Middle frontal gyrus (tissue), 1 donor: ENCODE measurements at regions not wholly inside any gene's neighbourhood (a gene's known extent, or its start where the extent isn't known, plus 50 kb on each side); places are given as distances from the start of the nearest gene placed in this dataset.

Experiments used
- DNase-seq: peaks from one replicate; pipeline ENCODE4 v3.0.0-alpha.2; 2015; ENCODE audit warnings: low spot score; ENCODE audit errors: extremely low spot score

DNA sequence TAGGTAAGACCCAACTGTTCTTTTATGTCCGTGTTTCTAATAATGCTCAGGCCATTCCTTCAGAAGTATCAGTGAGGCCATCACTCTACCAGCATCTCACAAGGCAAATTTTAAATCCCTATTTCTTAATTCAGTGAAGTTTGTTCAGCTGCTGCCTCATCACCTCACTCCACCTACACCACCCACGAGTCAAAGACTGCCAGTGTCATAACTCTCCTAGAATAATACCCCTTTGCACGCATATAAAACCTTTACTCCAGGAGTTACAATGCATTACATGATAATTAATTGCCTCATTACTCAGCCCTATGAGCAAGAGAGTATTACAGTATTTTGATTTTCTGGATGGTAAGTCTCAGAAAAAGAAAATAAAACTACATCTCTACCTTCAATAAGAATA, 793.6 kb downstream of the TFAP2A start:
- no peak for DNase-seq

DNA sequence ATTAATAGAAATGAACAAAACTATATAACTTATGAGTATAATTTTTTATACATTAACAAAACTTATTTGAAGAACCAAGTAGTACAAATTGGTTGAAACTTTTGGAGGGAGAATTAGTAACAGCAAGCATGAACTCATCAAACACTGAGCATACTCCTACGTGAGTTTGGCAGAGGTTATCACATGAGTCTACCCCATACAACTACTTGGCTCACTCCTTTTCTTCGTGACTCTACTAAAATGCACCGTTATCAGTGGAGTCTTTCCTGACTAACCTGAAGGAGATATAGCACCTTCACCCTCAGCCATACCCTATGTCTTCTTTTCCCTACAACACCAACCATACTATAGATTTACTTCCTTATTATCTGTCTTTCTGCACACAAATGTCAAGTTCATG, 794.2 kb downstream of the TFAP2A start:
- DNase-seq: no peak

DNA sequence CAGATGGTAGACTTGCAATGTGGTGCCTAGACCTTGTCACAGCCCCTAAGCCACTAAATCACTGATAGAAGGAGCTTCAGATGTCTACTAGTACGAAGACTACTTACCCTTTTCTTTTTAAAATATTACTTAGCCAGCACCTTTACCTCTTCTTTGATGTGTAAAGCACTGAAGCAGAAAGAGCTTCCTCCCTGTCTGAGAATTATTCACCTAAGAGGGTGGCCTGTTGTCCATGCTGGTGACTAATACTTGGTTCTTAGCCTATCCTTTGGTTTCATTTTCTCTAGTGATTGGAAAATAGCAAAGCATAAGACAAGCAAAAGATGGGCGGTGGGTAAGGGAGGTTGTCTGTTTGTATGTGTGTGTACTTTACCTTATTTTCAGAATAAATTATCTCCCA, 794.6 kb downstream of the TFAP2A start:
- DNase-seq: no peak

DNA sequence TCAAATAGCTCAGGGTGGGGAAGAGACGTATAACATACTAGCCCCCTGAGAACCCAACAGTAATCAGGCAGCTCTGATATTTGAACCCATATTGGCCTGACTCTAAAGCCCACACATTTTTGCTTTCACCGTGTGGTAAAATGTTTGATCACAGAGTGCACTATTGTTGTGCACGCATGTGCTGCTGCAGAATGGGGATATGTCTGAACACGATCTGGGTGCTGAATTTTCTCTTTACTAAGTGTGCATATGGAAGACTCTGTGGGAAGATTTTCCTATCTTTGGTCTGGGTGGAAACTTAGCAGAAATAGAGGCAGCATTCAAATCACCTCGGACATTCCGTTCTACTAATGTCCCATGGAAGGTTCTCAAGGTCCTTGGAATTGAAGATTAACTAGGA, 800.1 kb downstream of the TFAP2A start:
- DNase-seq: no peak

DNA sequence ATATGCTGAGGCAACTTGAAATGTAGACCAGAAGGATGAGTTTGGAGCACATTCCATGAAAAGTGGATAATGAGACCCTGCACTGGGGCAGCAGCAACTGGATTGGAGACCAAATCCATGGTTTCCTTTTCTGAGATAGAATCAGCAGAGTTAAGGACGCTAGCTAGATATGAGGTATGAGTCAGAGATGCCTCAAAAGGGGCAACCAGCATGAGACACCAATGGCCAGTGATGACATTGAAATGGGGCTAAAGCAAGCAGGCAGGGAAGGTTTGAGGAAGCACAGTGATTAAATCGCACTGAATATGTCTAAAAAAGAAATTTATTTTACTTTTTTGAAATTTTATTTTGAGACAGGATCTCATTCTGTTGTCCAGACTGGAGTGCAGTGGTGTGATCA, 802.4 kb downstream of the TFAP2A start:
- no peak for DNase-seq

DNA sequence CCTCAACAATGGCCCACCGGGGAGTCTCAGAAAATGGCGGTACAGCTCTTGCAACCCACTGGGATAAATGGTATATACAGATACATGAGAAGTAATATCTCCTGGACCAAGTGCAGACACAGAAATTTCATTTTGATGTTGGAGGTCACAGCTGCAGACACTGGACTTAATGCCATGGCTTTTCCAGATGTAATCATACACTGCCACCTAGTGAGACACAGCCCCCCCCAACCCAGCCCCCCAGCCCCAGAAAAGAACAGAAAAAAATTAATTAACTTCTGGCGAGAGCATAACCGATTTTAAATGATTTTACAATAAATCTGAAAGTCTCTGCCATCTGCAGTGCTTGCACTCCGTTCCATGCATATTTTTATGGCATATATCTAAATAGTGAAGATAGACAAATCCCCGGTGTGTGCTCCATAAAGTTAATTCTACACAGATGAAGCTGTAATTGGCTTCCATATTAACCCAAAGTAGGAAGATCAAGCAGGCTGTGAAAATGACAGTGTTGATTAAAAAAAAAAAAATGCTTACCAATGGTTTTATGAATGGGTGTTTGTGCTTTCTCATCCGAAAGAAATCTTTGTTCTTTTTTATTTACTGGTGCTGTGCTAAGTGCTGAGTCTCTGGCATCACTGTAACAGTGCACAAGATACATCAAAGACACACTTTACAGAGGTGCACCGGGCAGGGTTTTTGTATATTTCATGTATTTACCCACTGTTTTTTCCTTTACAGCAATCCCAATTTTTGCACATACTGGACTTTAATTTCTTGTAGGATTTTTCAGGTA, 804.1 kb downstream of the TFAP2A start:
- DNase-seq: no peak

DNA sequence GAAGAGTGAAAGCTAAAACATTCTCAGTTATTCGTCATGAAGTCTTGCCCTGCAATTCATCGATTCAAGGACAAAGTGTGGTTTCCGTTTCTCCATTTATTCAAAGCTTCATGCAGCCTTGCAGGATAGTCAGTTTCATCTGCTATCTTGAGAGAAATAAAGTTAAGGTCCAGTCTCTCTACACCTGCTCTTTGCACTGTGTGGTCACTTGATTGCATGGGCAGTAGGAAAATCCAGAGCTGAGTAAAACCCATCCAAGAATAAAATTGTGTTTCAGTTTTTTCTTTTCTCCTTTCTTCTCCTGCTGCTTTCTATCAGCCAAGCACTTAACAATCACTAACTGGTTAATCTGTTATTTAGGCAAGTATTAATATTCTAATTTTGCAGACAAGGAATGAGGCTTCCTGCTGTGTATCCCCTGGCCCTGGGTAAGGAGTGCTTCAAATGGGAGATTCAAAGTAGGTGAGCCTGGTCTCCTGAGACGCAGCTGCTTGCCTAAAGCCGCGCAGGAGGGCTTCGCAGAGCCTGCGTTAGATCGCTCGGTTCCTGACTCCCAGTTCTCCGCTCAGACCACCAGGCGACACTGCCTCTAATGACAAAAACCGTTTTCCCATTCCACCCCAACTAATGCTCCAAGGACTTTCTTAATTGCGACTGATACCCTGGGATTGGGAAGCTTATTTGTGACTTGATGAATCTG, 808.3 kb downstream of the TFAP2A start:
- DNase-seq: no peak

DNA sequence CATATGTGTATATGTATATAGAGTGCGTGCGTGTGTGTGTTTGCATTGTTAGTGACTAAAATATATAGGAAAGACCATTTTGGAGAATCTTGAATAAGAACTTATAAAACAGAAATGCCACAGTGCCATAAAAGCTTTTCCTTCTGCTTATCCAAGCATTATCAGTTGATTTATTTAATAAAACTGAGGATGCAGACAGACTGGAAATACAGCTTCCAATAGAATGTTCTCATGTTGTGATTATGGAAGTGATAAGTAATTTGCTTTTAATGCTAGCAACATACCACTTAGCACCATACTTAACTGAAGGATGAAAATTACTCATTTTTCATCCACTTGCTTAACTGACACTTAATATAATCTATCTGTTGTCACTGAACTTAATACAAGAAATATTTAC, 820.1 kb downstream of the TFAP2A start:
- no peak for DNase-seq

DNA sequence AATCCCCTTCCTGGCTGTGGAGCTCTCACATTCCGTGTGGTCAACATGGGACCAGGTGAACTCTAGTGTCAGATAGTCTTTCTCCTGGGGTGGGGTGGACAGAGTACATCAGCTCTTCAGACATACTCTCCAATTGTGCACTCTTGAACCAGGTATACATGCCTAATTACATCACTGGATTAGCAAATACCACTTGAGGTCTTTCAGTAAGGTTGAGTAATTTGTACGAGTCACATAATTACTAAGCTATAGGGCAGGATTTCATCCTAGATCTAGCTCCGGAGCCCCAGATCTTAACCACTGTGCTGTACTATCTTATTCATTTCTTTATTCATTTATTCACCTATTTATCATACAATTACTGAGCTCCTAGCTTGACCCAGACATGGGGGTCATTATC, 821.3 kb downstream of the TFAP2A start:
- no peak for DNase-seq

DNA sequence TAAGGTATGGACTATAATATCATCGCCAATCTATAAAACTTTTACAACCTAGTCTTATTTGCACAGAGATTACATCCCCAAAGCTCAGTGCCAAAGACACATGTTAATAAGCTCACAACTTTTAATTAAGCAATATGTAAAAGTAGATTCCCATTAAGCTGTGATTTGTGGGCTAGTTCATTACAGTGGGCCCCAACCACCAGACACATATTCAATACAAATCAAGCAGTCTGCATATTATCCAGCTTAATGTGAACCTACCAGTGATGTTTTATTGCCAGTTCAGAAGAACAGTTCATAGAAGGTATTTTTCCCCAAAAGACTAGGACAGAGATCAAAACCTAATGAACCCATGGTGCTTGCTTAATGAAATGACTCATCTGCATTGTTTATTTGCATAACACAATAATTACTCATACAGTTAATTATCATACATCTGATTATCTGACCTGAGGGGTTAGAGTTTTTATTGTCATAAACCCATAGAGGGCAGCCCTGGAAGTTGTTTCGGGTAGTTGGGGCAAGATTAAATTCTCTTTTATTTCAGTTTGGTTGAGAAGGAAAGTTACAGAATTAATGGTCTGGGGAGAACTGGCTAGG, 831.0 kb downstream of the TFAP2A start:
- no peak for DNase-seq

DNA sequence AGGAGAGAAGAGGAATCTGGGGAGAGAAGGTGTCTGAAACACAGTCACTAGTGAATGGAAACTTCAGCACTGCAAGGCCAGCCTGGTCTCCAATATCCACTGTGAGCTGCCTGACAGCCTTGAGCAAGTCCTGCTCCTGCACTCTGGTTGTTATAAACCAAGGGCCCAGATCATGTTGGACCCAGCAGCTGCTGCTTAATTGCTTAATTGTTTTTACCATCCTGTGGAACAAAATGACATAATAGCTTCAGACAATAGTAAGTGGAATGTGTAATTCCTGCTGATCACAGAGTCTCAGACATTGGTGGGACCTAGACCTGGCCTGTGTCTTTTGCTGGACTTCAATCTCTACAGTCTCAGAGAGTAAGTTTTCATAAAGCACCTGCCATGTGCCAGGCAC, 833.7 kb downstream of the TFAP2A start:
- no peak for DNase-seq

DNA sequence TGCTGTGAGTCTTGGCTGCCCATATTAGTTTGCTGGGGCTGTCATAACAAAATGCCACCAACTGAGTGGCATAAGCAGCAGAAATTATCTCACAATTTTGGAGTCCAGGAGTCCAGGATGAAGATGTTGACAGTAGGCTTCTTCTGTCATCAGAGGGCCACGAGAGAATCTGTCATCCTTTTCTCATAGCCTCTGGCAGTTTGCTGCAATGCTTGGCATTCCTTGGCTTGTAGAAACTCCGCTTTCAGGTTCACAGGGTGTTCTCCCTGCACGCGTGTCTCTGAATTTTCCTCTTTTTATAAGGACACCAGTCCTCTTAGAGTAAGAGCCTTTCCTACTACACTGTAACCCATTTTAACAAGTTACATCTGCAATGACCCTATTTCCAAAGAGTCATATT, 838.4 kb downstream of the TFAP2A start:
- no peak for DNase-seq

DNA sequence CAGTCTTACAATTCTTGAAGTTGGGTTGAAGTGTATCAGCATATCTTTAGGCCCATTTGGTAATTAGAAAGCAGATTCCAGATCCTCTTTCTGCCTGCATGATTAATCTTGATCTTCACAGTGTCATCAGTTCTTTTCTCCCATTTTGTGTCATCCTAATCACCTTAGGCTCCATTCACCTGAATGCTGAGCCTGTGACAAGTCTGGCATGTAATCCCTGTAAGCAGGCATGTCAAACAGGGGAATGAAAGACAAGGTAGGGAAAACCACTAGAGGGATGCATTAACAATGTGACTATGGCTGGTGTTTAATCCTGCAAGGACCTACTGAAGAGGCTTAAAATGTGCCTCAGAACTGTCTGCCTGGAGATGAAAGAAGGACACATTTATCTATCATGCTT, 848.8 kb downstream of the TFAP2A start:
- DNase-seq: no peak

DNA sequence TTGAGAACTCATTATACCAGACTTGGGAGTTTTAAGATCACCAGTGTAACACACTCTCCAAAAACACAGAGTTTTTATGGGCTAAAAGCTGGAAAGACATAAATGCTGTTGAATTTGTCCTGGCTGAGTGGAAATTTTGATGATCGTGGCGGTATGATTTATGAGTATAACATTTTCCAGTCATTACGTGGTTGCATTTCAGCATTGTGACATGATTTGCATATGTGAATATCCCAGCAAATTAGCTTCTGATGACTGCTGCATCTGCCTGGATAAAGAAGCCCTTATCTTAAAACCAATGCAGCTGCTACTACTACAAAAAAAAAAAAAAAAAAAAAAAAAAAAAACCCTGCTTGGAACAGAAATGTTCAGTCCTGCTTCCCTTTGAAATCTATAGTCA, 850.9 kb downstream of the TFAP2A start:
- DNase-seq: no peak

DNA sequence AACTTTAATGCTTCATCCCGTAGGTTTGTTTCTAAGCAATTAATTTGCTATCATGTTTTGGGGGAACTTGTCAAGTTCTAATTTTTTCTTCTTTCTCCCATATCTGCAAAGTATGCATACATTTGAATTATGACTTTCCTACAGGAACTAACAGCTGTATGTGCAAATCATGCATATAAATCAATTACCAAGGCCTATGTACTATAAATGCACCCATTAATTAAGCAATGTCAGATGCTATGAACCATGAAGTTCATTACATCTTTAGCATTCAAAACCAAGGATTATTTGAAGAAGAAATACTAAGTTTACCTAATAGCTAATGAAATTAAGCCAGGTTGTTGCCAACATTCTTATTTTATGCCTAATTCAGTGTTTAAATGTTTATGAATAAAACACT, 851.3 kb downstream of the TFAP2A start:
- DNase-seq: no peak

DNA sequence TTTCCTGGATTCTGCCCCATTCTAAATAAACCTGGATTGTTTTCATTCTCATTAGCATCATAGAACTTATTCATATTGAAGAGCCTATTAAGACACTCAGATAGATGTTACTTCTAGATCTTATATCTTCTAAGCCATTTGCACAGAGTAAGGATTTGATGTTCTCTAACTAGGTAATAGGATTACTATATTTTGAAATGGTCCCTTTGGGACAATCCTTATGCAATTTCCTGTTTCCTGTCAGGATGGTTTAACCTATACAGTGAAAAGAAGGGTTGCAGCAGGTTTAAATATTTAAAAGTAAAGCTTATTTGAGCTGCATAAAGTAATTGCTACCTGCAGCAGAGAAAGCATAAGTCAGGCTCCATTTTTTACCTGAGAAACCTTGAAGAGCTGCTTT, 860.1 kb downstream of the TFAP2A start:
- DNase-seq: no peak

DNA sequence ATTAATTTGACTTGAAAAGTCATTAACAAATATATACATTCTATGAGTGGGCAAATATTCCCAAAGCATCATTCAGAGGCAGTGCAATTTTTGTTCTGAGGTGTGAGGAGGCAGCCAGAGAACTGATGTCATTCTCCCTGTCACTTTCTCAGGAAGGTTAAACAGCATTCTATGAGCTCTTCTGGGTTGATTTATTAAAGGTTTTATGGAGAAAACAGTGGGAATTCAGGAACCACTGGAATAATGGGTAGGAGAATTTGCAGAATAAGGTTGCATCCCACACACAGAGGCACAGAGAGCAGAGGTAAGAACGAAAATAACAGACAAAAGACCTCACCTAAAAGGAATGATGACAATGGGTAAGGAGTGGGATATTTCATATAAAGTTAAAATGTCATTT, 860.6 kb downstream of the TFAP2A start:
- no peak for DNase-seq

DNA sequence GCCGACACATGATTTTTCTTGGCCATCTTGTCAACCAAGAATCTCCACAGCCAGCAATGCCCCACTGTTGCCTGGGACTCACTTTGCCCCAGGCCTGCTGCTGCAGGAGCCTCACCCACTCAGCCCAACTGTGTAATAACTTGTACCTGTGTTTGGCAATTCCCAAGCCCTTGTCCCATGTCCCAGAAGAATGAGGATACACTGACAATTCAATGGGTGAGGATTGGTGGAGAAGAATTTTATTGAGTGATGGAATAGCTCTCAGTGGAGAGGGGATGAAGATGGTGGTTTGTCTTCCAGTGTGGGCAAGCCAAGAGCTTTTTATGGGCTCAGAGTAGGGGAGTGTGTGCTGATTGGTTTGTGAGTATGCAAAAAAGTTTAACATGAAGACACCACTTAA, 861.9 kb downstream of the TFAP2A start:
- DNase-seq: no peak

DNA sequence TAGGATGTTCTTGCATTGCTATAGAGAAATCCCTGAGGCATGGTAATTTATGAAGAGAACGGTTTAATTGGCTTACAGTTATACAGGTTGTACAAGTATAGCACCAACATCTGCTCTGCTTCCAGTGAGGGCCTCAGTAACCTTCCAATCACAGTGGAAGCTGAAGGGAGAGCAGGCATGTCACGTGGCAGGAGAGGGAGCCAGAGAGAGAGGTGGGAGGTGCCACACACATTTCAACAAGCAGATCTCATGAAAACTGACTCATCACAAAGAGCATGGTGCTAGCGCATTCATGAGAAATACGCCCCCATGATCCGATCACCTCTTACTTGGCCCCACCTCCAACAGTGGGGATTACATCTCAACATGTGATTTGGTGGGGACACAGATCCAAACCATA, 871.2 kb downstream of the TFAP2A start:
- no peak for DNase-seq

DNA sequence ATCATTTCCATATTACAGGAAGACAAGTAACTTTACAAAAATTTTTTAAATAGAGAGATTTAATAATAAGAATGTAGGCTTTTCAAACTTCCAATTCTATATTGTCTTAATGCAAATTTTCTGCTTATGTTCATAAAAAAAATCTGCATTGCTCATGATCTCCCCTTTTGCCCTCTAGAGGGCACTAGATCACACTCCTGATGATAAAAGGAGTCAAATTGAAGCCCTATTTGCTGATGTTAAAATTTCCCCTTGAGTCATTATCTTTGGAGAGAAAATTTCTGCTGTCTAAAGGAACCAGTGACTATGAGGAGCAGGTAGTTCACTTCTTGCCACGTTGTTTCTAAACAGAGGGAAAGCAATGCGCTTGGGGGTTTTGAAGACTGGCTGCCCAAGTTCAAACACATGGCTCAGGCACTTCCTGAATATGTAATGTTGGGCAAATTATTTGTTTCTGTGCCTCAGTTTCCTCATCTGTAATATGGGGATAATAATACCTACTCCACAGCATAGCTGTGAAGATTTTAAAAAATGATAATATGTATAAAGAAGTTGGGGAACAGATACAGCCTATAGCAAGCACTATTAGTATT, 874.2 kb downstream of the TFAP2A start:
- no peak for DNase-seq

DNA sequence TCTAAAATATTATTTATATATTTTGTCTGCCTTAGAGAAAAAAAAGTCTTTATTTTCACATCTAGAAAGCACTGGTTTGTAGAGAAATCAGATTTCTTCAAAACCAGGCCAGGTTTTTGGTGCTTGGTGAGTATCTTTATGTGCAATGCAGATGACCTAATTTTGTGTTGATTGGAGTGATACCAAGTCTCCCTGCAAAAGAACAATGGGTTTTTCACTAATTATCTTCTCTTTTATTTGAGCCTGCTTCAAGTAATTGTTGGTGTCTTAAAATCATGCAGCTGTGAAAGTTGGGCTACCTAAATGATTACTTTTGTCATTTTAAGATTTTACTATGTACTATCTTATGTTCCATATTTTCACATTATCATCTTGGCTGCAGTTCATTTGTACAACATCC, 874.7 kb downstream of the TFAP2A start:
- DNase-seq: no peak

DNA sequence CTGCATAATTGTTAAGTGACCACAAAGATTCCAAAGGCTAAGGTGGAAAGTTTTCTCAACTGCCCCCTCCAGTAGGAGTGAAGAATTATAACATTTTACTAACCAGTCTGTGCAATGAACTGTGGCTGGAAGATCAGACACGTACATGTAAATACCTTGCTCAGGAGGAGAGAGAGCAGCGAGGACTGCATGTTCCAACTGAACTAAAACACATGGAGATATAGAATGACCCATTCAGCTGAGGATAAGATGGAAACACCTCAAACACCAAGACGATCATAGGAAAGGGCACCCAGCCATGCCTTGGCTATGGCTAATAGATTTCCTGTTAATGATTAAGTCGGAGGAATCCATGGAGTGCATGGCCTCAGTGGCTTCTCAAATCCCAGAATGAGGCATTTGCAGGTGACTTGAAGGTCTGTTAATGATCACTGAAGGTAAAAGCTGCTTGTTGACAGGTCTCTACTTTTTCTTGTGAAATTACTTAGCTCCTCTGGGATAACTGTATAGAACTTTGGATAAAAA, 875.6 kb downstream of the TFAP2A start:
- DNase-seq: no peak
